PC-3 (cell line): ENCODE measurements at regions not wholly inside any gene's neighbourhood (a gene's known extent, or its start where the extent isn't known, plus 50 kb on each side); places are given as distances from the start of the nearest gene placed in this dataset.

ENCODE experiments used
- ATAC-seq: fragments of 200-7000 bp; cut with Tn5 transposase; 2 replicates; pipeline ENCODE4 v1.9.1; 2020; ENCODE audit warnings: mild to moderate bottlenecking, moderate library complexity
- BruUV-seq: library from RNA; stranded (reverse); fragments of 400-500 nt; replicated peaks from 2 replicates; lab custom pipeline; 2021; lab: Mats Ljungman, UMichigan
- CTCF ChIA-PET: fragments of 300-600 bp; sonication (Branson Sonifier 250); formaldehyde crosslinking; loops from one replicate; lab custom pipeline; 2022; ENCODE audit warnings: antibody characterized with exemption; lab: Charles Lee
- POLR2A ChIA-PET: fragments of 300-600 bp; sonication (Branson Sonifier 250); formaldehyde crosslinking; loops from one replicate; lab custom pipeline; 2022; ENCODE audit warnings: antibody characterized with exemption; ENCODE audit not compliant: unreplicated experiment; lab: Charles Lee
- DNase-seq: peaks from one replicate; pipeline ENCODE4 v3.0.0-alpha.2; 2015
- H2AFZ ChIP-seq: fragments of 300-600 bp; sonication (generic); 2 replicates; pipeline ENCODE4 v1.6.0; 2016; ENCODE audit warnings: antibody characterized with exemption, low read length
- H3F3A ChIP-seq: fragments of 300-600 bp; sonication (generic); one replicate; pipeline ENCODE4 v1.6.0; 2017; ENCODE audit warnings: antibody characterized with exemption, low read length, control low read depth, mild to moderate bottlenecking; ENCODE audit not compliant: unreplicated experiment
- H3K27ac ChIP-seq: fragments of 300-600 bp; sonication (generic); 2 replicates; pipeline ENCODE4 v1.5.1; 2016; ENCODE audit warnings: mild to moderate bottlenecking, low read length
- H3K27me3 ChIP-seq: fragments of 300-600 bp; sonication (generic); 2 replicates; pipeline ENCODE4 v1.6.1; 2016; ENCODE audit warnings: low read length, mixed read lengths
- H3K36me3 ChIP-seq: fragments of 300-600 bp; sonication (generic); 2 replicates; pipeline ENCODE4 v1.6.1; 2016; ENCODE audit warnings: low read depth, mixed run types, low read length, mixed read lengths
- H3K4me1 ChIP-seq: fragments of 300-600 bp; sonication (generic); 2 replicates; pipeline ENCODE4 v1.5.1; 2016; ENCODE audit warnings: low read length; ENCODE audit not compliant: insufficient read depth
- H3K4me2 ChIP-seq: fragments of 300-600 bp; sonication (generic); 2 replicates; pipeline ENCODE4 v1.6.0; 2016; ENCODE audit warnings: low read length
- H3K4me3 ChIP-seq: fragments of 300-600 bp; sonication (generic); 2 replicates; pipeline ENCODE4 v1.5.1; 2016; ENCODE audit warnings: mild to moderate bottlenecking, low read length, mixed read lengths
- H3K79me2 ChIP-seq: fragments of 300-600 bp; sonication (generic); 2 replicates; pipeline ENCODE4 v1.6.1; 2017; ENCODE audit warnings: low read length, mixed read lengths
- H3K9ac ChIP-seq: fragments of 300-600 bp; sonication (generic); 2 replicates; pipeline ENCODE4 v1.6.0; 2016; ENCODE audit warnings: mild to moderate bottlenecking, low read length
- H3K9me2 ChIP-seq: fragments of 300-600 bp; sonication (generic); replicated peaks from 2 replicates; pipeline ENCODE4 v1.6.1; 2016; ENCODE audit warnings: mixed run types, low read length, mixed read lengths
- H3K9me3 ChIP-seq: fragments of 300-600 bp; sonication (generic); 2 replicates; pipeline ENCODE4 v1.6.1; 2016; ENCODE audit warnings: low read length, mixed read lengths
- H4K20me1 ChIP-seq: fragments of 300-600 bp; sonication (generic); 2 replicates; pipeline ENCODE4 v1.6.1; 2016; ENCODE audit warnings: low read length, mixed read lengths
- CTCF ChIP-seq: fragments of 300-600 bp; sonication (generic); conservative IDR thresholded peaks from 2 replicates; pipeline ENCODE4 v1.5.1; 2017; ENCODE audit warnings: antibody characterized with exemption, low read depth, mild to moderate bottlenecking, low read length
- EZH2 ChIP-seq: fragments of 300-600 bp; sonication (generic); IDR thresholded peaks from one replicate; pipeline ENCODE4 v1.6.1; 2017; ENCODE audit warnings: antibody characterized with exemption, mild to moderate bottlenecking, low read length; ENCODE audit not compliant: unreplicated experiment
- EZH2phosphoT487 ChIP-seq: fragments of 300-600 bp; sonication (generic); IDR thresholded peaks from 2 replicates; pipeline ENCODE4 v1.6.1; 2018; ENCODE audit warnings: mild to moderate bottlenecking, antibody characterized with exemption, low read length, borderline replicate concordance
- intact Hi-C: fragments of 100-400 bp; cut with micrococcal nuclease; formaldehyde crosslinking; loops from 2 replicates; pipeline ENCODE4 v1.9.0; 2023

DNA sequence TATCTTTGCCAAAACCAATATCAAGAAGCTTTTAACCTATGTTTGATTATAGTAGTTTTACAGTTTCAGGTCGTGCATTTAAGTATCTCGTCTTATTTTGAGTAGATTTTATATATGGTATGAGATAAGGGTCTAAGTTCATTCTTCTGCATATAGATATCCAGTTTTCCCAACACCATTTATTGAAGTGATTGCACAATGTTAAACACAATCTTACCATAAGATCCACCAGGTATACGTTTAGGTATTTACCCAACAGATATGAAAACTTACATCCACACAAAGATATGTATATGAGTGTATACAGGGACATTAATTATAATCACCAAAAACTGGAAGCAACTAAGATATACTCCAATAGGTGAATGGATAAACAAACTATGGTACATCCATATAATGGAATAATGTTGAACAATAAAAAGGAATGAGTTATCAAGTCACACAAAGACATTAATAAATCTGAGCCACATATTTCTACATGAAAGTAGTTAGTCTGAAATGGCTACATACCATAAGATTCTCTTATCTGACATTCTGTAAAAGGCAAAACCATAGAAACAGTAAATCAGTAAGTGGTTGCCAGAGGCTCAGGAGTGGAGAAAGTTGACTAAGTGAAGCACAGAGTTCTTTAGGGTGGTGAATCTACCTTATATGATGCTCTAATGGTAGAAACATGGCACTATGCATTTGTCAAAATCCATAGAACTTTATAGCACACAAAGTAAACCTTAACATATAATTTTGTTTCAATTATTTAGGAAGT is 222.6 kb downstream of the NUAK1 start:
- H3K27me3 ChIP-seq = no peaks in the 10 kb centered on the region
- no peak overlapping the region for H3K27ac ChIP-seq
- H3K79me2 ChIP-seq = no peaks in the 10 kb centered on the region
- TF ChIP-seq EZH2phosphoT487 (no peak), CTCF (no peak), EZH2 (no peak)
- H3K9me2 ChIP-seq = no peaks in the 10 kb centered on the region
- H3K4me2 ChIP-seq = no peak overlapping the region
- no peaks in the 10 kb centered on the region for H3K9me3 ChIP-seq
- no peak overlapping the region for H3K4me3 ChIP-seq
- H3K9ac ChIP-seq = no peak overlapping the region
- BruUV-seq = no TSS peak
- ChIA-PET CTCF (no interaction called here), POLR2A (no interaction called here)
- no peak for ATAC-seq
- H3F3A ChIP-seq = no peaks in the 10 kb centered on the region
- peaks cover 14% of the 10 kb centered on the region for H3K4me1 ChIP-seq
- H4K20me1 ChIP-seq = no peaks in the 10 kb centered on the region
- no peak for DNase-seq
- no peak overlapping the region for H2AFZ ChIP-seq
- no peaks in the 10 kb centered on the region for H3K36me3 ChIP-seq
- intact Hi-C loops = no loop called here

GRCh38 chr12:105916760-105917039 is 222.1 kb downstream of the NUAK1 start:
- ATAC-seq = no peak
- BruUV-seq = no TSS peak
- intact Hi-C loops = no loop called here

More at GRCh38 chr12:105916760-105917039, 222.1 kb downstream of the NUAK1 start:
- ChIA-PET POLR2A (no interaction called here), CTCF (no interaction called here)
- Histone ChIP-seq H2AFZ (no peak overlapping the region), H3K4me2 (no peak overlapping the region), H3K79me2 (no peaks in the 10 kb centered on the region), H4K20me1 (no peaks in the 10 kb centered on the region), H3K27ac (no peak overlapping the region), H3K9me3 (no peaks in the 10 kb centered on the region), H3K36me3 (no peaks in the 10 kb centered on the region), H3K9me2 (no peaks in the 10 kb centered on the region), H3F3A (no peaks in the 10 kb centered on the region), H3K27me3 (no peaks in the 10 kb centered on the region), H3K4me3 (no peak overlapping the region), H3K4me1 (peaks cover 11% of the 10 kb centered on the region), H3K9ac (no peak overlapping the region)
- TF ChIP-seq EZH2phosphoT487 = no peak
- TF ChIP-seq EZH2 = no peak
- no peak for TF ChIP-seq CTCF
- no peak for DNase-seq
